ENCODE measurements at regions not wholly inside any gene's neighbourhood (a gene's known extent, or its start where the extent isn't known, plus 50 kb on each side); places are given as distances from the start of the nearest gene placed in this dataset.

DNA sequence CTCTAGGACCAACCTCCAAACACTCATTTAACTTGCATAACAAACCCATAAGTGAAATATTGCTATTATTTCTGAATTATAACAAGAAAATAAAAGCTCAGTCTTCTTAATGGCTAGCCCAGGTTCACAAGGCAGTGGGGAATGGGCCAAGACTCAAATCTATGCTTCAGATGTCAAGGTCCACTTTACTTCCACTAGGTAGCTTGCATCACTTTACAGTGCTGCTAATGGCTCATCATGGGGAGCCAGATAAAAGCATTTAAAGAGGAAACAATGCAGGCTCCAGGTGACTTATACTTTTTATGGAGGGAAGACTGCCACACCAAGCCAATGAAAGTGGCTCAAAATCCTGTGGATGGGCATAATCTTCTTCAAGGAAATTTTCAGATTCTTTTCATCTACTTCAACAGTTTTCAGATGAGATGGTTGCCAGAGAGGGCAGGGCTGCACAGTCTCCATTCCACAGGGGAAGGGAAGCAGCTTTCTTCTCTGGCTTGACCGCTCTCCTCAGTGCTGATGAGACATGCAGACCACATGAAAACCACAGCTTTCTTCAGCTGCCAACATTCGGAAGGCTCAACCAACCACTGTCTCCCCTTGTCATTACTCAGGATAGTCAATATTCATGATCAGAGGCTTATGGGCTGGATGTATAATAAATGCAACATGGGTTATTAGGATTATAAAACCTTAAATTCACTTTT lies 361.9 kb upstream of the MEX3C start:
- TF ChIP-seq, protein P1, sequence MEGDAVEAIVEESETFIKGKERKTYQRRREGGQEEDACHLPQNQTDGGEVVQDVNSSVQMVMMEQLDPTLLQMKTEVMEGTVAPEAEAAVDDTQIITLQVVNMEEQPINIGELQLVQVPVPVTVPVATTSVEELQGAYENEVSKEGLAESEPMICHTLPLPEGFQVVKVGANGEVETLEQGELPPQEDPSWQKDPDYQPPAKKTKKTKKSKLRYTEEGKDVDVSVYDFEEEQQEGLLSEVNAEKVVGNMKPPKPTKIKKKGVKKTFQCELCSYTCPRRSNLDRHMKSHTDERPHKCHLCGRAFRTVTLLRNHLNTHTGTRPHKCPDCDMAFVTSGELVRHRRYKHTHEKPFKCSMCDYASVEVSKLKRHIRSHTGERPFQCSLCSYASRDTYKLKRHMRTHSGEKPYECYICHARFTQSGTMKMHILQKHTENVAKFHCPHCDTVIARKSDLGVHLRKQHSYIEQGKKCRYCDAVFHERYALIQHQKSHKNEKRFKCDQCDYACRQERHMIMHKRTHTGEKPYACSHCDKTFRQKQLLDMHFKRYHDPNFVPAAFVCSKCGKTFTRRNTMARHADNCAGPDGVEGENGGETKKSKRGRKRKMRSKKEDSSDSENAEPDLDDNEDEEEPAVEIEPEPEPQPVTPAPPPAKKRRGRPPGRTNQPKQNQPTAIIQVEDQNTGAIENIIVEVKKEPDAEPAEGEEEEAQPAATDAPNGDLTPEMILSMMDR (conservative IDR thresholded peaks at IDR 0.05; ENCODE audit: low read length) = no peak
- TF ChIP-seq EZH2phosphoT487 (IDR thresholded peaks at IDR 0.05; ENCODE audit: borderline replicate concordance, low read depth, low read length) = no peak

Measured in OCI-LY7 (cell line).